ENCODE measurements at regions not wholly inside any gene's neighbourhood (a gene's known extent, or its start where the extent isn't known, plus 50 kb on each side); places are given as distances from the start of the nearest gene placed in this dataset.

GRCh38 chr5:56317923-56318561, 84.9 kb upstream of the ANKRD55 start:
- Histone ChIP-seq H3K36me3 (ENCODE audit: control insufficient read depth, insufficient read depth, low read length) (no peaks in the 10 kb centered on the region), H3K79me2 (ENCODE audit: control insufficient read depth, insufficient read depth, low read length) (no peaks in the 10 kb centered on the region), H2AFZ (ENCODE audit: low read depth, low read length) (no peak overlapping the region), H4K20me1 (replicated peaks; ENCODE audit: control insufficient read depth, insufficient read depth, low read length) (no peaks in the 10 kb centered on the region), H3K4me2 (ENCODE audit: insufficient read depth, low read length) (no peak overlapping the region), H3K4me1 (replicated peaks in 1 of 2; ENCODE audit: control insufficient read depth in 2 of 2, insufficient read depth in 2 of 2, low read length in 2 of 2) (peaks cover 0 to 7% of the 10 kb centered on the region in 2 experiments; a peak in 2 of 5 replicates), H3K9me3 (replicated peaks; ENCODE audit: control insufficient read depth, insufficient read depth, low read depth, low read length) (no peaks in the 10 kb centered on the region), H3K9ac (ENCODE audit: insufficient read depth in 1 of 2, low read depth in 2 of 2, low read length in 2 of 2) (no peak overlapping the region), H3K27me3 (ENCODE audit: control insufficient read depth in 2 of 2, insufficient read depth in 2 of 2, low read length in 2 of 2) (peaks cover 2 to 8% of the 10 kb centered on the region in 2 experiments; a peak in 2 of 5 replicates), H3K27ac (ENCODE audit: extremely low read depth, low read depth, low read length) (no peak overlapping the region), H3K4me3 (no peak overlapping the region), H3K9me1 (ENCODE audit: control insufficient read depth, insufficient read depth, low read length) (no peaks in the 10 kb centered on the region)
- in situ Hi-C loops (cut with MboI) (no loop called here), intact Hi-C loops (cut with micrococcal nuclease) (loop anchor here (10.0 kb wide), 1 partner anchor 137 kb away; no protein-coding TSS in a partner anchor)
- ChIA-PET CTCF (ENCODE audit: low intra/inter-chr PET ratio) (no interaction called here), POLR2A (interaction anchor here (0.5 to 1.1 kb wide), 2 partner anchors 12 to 925 kb away, joined by 3 read pairs; no protein-coding TSS in a partner anchor)
- DNase-seq (ENCODE audit: extremely low read depth in 1 of 4, low spot score in 3 of 4) (no peak), ATAC-seq (no peak), FAIRE-seq (no peak)
- BruUV-seq (replicated peaks): no TSS peak
- WGBS (ENCODE audit: insufficient coverage, low coverage, missing lambda C conversion rate): 46% methylated on average over 7 of the region's 7 CpGs
- TF ChIP-seq RERE (CRISPR knock-in tag; IDR thresholded peaks at IDR 0.05; ENCODE audit: borderline replicate concordance): no peak
- no peak for TF ChIP-seq SIRT6 (IDR thresholded peaks at IDR 0.05; ENCODE audit: low read depth, low read length)
- no peak for TF ChIP-seq ZNF277 (CRISPR knock-in tag; IDR thresholded peaks at IDR 0.05; ENCODE audit: borderline replicate concordance)
- no peak for TF ChIP-seq E2F4 (CRISPR knock-in tag; IDR thresholded peaks at IDR 0.05; ENCODE audit: low read depth)
- TF ChIP-seq SREBF2 (CRISPR knock-in tag; IDR thresholded peaks at IDR 0.05): no peak
- TF ChIP-seq NCOR1 (IDR thresholded peaks at IDR 0.05): no peak
- no peak for TF ChIP-seq NFYB (IDR thresholded peaks at IDR 0.05; ENCODE audit: extremely low read depth, insufficient read length)
- TF ChIP-seq PHF21A (IDR thresholded peaks at IDR 0.05; ENCODE audit: borderline replicate concordance, low read depth): no peak
- TF ChIP-seq ARID3B (CRISPR knock-in tag; IDR thresholded peaks at IDR 0.05; ENCODE audit: borderline replicate concordance): no peak

Data from K562 (cell line).